Uterus (tissue), 2 donors: ENCODE measurements at regions not wholly inside any gene's neighbourhood (a gene's known extent, or its start where the extent isn't known, plus 50 kb on each side); places are given as distances from the start of the nearest gene placed in this dataset.

Experiments
- CTCF ChIP-seq, 4 experiments: fragments of 200-600 bp in 2 of 4; fragments of 450-650 bp in 2 of 4; sonication (generic) in 2 of 4; IDR thresholded peaks; one replicate each; pipeline ENCODE4 v1.5.1; 2016 to 2019; ENCODE audit warnings: antibody characterized with exemption in 4 of 4, mild to moderate bottlenecking in 2 of 4, moderate library complexity in 1 of 4
- POLR2A ChIP-seq, 2 donors: fragments of 450-650 bp; IDR thresholded peaks; one replicate each; pipeline ENCODE4 v1.6.1; 2016; ENCODE audit warnings: antibody characterized with exemption in 2 of 2, mild to moderate bottlenecking in 1 of 2, moderate library complexity in 1 of 2

- TF ChIP-seq CTCF (IDR thresholded peaks at IDR 0.05) (no peak), POLR2A (IDR thresholded peaks at IDR 0.05) (no peak)
These were observed 858.8 kb upstream of the DDX18 start for GRCh38 chr2:116955646-116956045.
